HUES6 (cell line): ENCODE measurements at regions not wholly inside any gene's neighbourhood (a gene's known extent, or its start where the extent isn't known, plus 50 kb on each side); places are given as distances from the start of the nearest gene placed in this dataset.

ENCODE experiments used
- H3K27ac ChIP-seq: 2 replicates; pipeline ENCODE4 v1.7.0; 2013; ENCODE audit warnings: low read depth, mild to moderate bottlenecking, low read length, inconsistent platforms
- H3K27me3 ChIP-seq: 2 replicates; pipeline ENCODE4 v1.6.1; 2013; ENCODE audit warnings: low read length; ENCODE audit not compliant: control insufficient read depth, insufficient read depth
- H3K36me3 ChIP-seq: 2 replicates; pipeline ENCODE4 v1.6.1; 2013; ENCODE audit warnings: low read length; ENCODE audit not compliant: control insufficient read depth, insufficient read depth
- H3K4me1 ChIP-seq: 2 replicates; pipeline ENCODE4 v1.6.1; 2013; ENCODE audit warnings: low read length; ENCODE audit not compliant: control insufficient read depth, insufficient read depth
- H3K4me3 ChIP-seq: 2 replicates; pipeline ENCODE4 v1.5.1; 2013; ENCODE audit warnings: low read depth, low read length
- H3K9ac ChIP-seq: one replicate; pipeline ENCODE4 v1.6.1; 2013; ENCODE audit warnings: mild to moderate bottlenecking, low read length
- H3K9me3 ChIP-seq: 2 replicates; pipeline ENCODE4 v1.6.1; 2013; ENCODE audit warnings: low read depth, low read length; ENCODE audit not compliant: control insufficient read depth, insufficient read depth

DNA sequence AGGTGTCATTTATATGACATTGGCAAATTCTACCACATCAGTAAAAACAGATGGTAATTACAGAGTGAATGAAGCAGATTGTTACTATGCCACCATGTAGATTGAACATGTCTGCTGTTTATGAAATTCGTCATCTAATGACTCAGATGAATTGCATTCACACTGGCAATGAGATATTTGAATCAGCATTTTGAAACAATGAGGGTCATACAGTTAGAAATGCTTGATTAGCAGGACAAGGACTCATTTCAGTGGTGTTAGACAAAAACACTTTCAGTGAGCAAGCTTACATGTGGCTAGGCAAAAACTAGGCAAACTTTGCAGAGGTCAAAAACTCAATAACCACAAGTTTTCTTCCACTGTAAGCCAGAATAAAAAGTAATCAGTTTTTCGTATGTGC lies 1165.0 kb downstream of the SLITRK1 start:
- H3K9me3 ChIP-seq: no peaks in the 10 kb centered on the region
- no peak overlapping the region for H3K9ac ChIP-seq
- no peak overlapping the region for H3K4me3 ChIP-seq
- H3K36me3 ChIP-seq: no peaks in the 10 kb centered on the region
- no peak overlapping the region for H3K27ac ChIP-seq
- no peaks in the 10 kb centered on the region for H3K27me3 ChIP-seq
- H3K4me1 ChIP-seq: no peaks in the 10 kb centered on the region

DNA sequence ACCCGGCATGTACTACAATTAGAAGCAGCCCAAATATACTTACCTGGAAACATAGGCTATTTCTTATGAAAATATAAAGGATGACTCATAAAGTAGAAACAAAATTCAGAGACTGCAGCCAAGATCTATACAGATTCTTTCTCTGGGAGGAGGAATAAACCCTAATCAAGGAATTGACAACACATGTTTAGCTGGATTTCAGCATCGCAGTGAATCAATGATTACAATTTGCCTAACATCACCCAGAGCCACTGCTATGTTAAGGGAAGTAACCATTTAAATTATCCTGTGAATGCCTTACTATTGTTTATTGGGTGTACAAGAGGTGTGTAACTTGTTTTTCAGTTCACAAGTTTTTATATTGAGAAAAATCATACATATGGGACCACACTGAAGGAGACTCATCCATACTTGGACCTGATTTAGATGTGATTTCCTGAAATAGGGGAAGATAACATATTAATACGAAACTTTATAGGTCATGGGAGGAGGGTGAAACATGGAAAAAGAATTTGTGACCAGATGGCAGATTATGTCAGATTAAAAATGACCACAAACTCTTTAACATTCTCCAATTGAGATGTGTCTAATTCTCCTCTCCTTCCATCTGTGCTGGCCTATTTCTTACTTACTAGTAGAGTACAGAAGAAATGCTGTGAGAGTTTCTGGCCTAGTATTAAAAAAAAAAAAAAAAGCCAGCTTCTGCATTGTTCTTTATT lies 1168.4 kb downstream of the SLITRK1 start:
- Histone ChIP-seq H3K9ac (no peak overlapping the region), H3K27me3 (no peaks in the 10 kb centered on the region), H3K4me1 (no peaks in the 10 kb centered on the region), H3K27ac (no peak overlapping the region), H3K4me3 (no peak overlapping the region), H3K36me3 (no peaks in the 10 kb centered on the region), H3K9me3 (no peaks in the 10 kb centered on the region)

DNA sequence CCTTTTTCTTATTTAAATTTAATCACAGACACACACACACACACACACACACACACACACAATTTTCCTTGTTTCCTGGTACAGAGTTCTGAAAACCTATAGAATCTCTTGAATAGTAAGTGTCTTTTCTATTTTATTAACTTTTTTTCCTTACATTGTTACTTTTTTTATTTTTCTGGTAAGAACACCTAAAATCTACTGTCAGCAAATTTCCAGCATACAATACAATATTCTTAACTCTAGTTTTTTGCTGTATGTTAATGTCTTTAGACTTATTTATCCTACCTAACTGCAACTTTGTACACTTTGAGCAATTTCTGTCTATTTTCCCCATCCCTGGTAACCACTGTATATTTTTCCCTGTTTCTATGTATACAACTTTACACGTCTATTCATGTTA lies 1179.8 kb downstream of the SLITRK1 start:
- no peak overlapping the region for H3K27ac ChIP-seq
- H3K4me3 ChIP-seq: no peak overlapping the region
- H3K9ac ChIP-seq: no peak overlapping the region
- H3K27me3 ChIP-seq: no peaks in the 10 kb centered on the region
- H3K36me3 ChIP-seq: no peaks in the 10 kb centered on the region
- H3K4me1 ChIP-seq: no peaks in the 10 kb centered on the region
- no peaks in the 10 kb centered on the region for H3K9me3 ChIP-seq

DNA sequence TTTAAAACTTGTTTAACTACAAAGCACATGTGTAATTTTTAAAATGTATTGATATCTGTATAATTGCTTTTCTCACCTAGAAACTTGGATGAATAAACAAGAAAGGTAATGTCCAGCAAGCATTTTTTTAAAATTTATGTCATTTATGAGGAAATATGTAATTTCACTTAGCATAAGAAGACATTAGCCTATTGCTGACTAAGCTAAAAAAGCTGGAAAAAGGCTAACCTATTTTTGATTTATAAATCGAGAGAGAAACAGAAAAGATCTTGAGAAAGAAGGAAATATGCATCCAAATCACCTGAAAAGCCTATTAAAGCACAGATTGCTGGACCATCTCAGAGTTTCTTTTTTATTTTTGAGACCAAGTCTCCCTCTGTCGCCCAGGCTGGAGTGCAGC lies 1181.3 kb downstream of the SLITRK1 start:
- Histone ChIP-seq H3K4me1 (no peaks in the 10 kb centered on the region), H3K36me3 (no peaks in the 10 kb centered on the region), H3K27me3 (no peaks in the 10 kb centered on the region), H3K9me3 (no peaks in the 10 kb centered on the region), H3K27ac (no peak overlapping the region), H3K9ac (no peak overlapping the region), H3K4me3 (no peak overlapping the region)

DNA sequence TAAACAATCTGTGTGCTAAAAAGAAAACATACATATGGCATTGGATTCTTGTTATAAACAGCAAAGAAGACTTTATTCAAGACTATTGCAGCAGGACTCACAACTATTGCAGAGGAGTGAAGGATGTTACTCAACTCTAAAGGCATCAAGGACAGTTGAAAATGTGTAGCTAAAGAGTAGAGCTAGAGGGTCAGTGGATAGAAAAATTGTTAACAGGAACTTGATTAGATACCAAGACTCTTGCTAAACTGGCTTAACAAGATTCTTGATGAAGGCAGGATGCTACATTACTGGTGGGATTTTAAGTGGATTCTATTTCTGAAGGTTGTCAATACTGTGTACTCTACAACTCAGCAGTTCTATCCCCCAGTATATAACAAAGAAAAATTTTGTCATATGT lies 1183.3 kb downstream of the SLITRK1 start:
- no peaks in the 10 kb centered on the region for H3K9me3 ChIP-seq
- H3K36me3 ChIP-seq: no peaks in the 10 kb centered on the region
- no peaks in the 10 kb centered on the region for H3K4me1 ChIP-seq
- H3K27me3 ChIP-seq: no peaks in the 10 kb centered on the region
- no peak overlapping the region for H3K4me3 ChIP-seq
- no peak overlapping the region for H3K27ac ChIP-seq
- no peak overlapping the region for H3K9ac ChIP-seq

DNA sequence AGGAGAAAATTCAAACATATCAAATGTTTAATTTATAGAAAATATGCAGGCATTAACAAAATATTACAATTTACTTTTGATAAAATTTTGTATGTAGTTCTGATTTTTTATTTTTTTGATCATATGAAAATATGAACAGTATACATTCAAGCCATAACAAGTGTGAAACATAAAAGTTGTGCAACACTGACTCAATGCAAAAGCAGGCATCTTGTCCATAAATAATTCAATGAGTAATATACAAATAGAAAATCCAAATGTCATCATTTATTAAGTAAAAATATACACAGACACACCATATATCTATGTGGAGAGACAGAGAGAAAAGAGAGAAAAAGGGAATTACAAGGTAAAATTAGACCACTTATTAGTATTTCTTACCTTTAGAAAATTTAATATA lies 1183.9 kb downstream of the SLITRK1 start:
- Histone ChIP-seq H3K27me3 (no peaks in the 10 kb centered on the region), H3K9me3 (no peaks in the 10 kb centered on the region), H3K27ac (no peak overlapping the region), H3K36me3 (no peaks in the 10 kb centered on the region), H3K4me1 (no peaks in the 10 kb centered on the region), H3K9ac (no peak overlapping the region), H3K4me3 (no peak overlapping the region)

DNA sequence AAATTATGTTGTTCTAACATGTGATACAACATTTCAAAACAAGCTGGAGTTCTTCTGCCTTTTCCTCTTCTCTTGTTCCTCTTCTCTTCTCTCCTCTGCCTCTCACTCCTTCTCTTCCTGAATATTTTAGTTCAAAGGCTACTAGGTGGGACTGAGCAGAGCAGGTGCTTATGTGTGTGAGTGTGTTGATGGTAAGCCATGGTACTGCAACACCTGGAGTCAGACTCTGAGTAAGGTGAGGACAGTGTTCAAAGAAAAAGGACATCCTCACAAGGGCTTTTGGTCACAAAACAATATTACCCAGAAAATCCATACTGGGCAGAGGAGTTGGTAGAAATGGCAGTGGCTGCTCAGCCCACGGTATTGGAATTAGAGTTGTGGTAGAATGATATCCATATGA lies 1188.7 kb downstream of the SLITRK1 start:
- Histone ChIP-seq H3K4me3 (no peak overlapping the region), H3K9ac (no peak overlapping the region), H3K27ac (no peak overlapping the region), H3K36me3 (no peaks in the 10 kb centered on the region), H3K9me3 (no peaks in the 10 kb centered on the region), H3K27me3 (no peaks in the 10 kb centered on the region), H3K4me1 (no peaks in the 10 kb centered on the region)

DNA sequence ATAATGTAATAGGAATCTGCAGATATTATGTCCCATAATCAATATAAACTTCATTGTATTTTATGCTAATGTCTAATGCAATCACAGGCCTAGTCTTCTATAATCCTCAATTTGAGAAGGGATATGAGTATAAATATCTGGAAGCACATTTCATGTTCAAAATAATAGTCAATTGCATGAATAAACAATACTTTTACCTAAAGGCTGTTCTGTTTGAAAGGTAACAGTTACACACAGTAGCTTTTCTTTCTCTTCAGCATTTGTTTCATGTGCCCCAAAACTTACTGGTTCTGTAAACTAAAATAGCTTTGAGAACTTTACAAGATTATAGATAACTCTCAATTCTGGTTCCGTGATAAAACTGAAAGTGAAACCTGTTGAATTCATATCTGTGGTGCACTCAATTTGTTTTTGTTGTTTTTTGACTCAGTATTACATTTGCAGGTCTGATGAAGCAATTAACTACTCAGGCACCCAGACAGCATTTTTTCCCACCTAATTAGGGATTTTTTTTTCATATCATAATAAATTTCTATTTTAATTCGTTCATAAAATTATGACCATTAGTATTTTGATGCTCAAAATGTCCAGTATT lies 1193.8 kb downstream of the SLITRK1 start:
- no peak overlapping the region for H3K4me3 ChIP-seq
- no peaks in the 10 kb centered on the region for H3K27me3 ChIP-seq
- H3K36me3 ChIP-seq: no peaks in the 10 kb centered on the region
- H3K4me1 ChIP-seq: no peaks in the 10 kb centered on the region
- H3K27ac ChIP-seq: no peak overlapping the region
- H3K9me3 ChIP-seq: no peaks in the 10 kb centered on the region
- H3K9ac ChIP-seq: no peak overlapping the region

DNA sequence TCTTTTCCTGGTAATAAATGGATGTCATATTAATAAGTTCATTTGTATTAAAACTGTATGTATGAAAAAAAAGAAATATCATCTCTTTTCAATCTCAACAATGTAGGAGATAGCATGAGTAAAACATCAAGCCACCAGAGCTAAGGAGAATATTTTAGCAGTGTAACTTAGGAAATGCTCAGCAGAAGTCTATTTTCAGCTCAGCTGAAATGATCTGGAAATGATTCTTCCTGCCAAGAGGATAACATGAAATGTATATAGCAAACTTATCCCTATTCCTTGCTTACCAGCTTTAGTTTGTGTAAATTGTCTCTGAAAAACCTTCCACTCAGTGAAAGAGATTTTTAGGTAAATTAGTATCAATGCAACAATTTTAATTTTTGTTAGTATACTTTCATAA lies 1194.4 kb downstream of the SLITRK1 start:
- Histone ChIP-seq H3K36me3 (no peaks in the 10 kb centered on the region), H3K9me3 (no peaks in the 10 kb centered on the region), H3K27me3 (no peaks in the 10 kb centered on the region), H3K27ac (no peak overlapping the region), H3K4me3 (no peak overlapping the region), H3K9ac (no peak overlapping the region), H3K4me1 (no peaks in the 10 kb centered on the region)

DNA sequence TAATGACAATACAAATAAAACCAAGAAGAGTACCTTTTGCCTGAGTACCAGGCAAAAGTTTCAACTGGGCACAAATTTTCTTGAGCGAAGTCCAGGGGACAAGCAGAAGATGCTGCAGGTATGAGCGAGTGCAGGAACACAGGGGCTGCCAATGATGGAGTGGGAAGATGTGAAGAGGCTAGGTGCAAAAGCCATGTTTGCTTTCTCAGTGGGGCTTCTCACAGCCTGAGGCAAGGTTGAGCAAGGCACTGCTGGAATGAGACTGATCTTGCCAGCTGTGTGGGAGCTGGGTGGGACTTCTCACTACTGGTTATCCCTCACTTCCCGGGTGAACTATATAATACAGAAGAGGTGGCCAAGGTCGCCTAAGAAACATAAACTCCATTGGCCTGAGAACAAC lies 1200.7 kb downstream of the SLITRK1 start:
- Histone ChIP-seq H3K27me3 (no peaks in the 10 kb centered on the region), H3K4me1 (peaks cover 9% of the 10 kb centered on the region; the same call in 1 of the 2 replicates), H3K27ac (no peak overlapping the region), H3K9ac (no peak overlapping the region), H3K4me3 (no peak overlapping the region), H3K36me3 (no peaks in the 10 kb centered on the region), H3K9me3 (peaks cover 16% of the 10 kb centered on the region)

DNA sequence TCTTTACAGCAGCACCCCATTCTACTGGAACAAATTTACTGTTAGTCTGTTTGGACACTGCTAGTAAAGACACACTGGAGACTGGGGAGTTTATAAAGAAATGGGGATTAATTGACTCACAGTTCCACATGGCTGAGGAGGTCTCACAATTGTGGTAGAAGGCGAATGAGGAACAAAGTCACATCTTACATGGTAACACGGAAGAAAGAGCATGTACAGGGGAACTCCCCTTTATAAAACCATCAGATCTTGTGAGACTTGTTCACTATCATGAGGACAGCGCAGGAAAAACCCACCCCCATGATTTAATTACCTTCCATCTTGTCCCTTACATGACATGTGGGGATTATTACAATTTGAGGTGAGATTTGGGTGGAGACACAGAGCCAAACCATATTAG lies 1204.2 kb downstream of the SLITRK1 start:
- Histone ChIP-seq H3K9ac (no peak overlapping the region), H3K9me3 (peaks cover 22% of the 10 kb centered on the region), H3K27ac (no peak overlapping the region)

More for the DNA sequence above, 1204.2 kb downstream of the SLITRK1 start:
- H3K27me3 ChIP-seq: no peaks in the 10 kb centered on the region
- no peak overlapping the region for H3K4me3 ChIP-seq
- H3K36me3 ChIP-seq: no peaks in the 10 kb centered on the region
- peaks cover 14% of the 10 kb centered on the region; the same call in 1 of the 2 replicates for H3K4me1 ChIP-seq
